HG03103 (cell line): ENCODE measurements at regions not wholly inside any gene's neighbourhood (a gene's known extent, or its start where the extent isn't known, plus 50 kb on each side); places are given as distances from the start of the nearest gene placed in this dataset.
A peak's percentile ranks its signal among the peaks of the same experiment; 100 is the strongest.
"Not testable (repeated sequence)": the region's sequence is repeated elsewhere in the genome, so short reads cannot be mapped to it uniquely, and the experiment has no call there.

ENCODE experiments used
- ATAC-seq: cut with Tn5 transposase; IDR thresholded peaks from one replicate; pipeline ENCODE4 v1.9.1; 2021; ENCODE audit warnings: low read depth; ENCODE audit not compliant: unreplicated experiment

- no peak for ATAC-seq
Measured at GRCh38 chr9:88831713-88832407, 159.4 kb upstream of the S1PR3 start.

- no peak for ATAC-seq
Measured at GRCh38 chr9:88833946-88834345, 157.3 kb upstream of the S1PR3 start.

GRCh38 chr9:88835038-88835466 lies 156.2 kb upstream of the S1PR3 start:
- ATAC-seq: peak; percentile 98

- no peak for ATAC-seq
Measured at GRCh38 chr9:88835772-88836171, 155.5 kb upstream of the S1PR3 start.

- ATAC-seq: no peak
Measured at GRCh38 chr9:88837731-88838130, 153.5 kb upstream of the S1PR3 start.

- not testable (repeated sequence) for ATAC-seq
Measured at GRCh38 chr9:88849878-88850277, 141.4 kb upstream of the S1PR3 start.

- no peak for ATAC-seq
Measured at GRCh38 chr9:88852794-88853193, 138.5 kb upstream of the S1PR3 start.

- no peak for ATAC-seq
Measured at GRCh38 chr9:88870627-88871026, 120.6 kb upstream of the S1PR3 start.

GRCh38 chr9:88871669-88872068 lies 119.6 kb upstream of the S1PR3 start:
- no peak for ATAC-seq

- no peak for ATAC-seq
Measured at GRCh38 chr9:88872192-88872946, 118.9 kb upstream of the S1PR3 start.

GRCh38 chr9:88873635-88874034 lies 117.6 kb upstream of the S1PR3 start:
- no peak for ATAC-seq

- no peak for ATAC-seq
Measured at GRCh38 chr9:88874391-88874790, 116.9 kb upstream of the S1PR3 start.

- ATAC-seq: no peak
Measured at GRCh38 chr9:88875400-88876120, 115.7 kb upstream of the S1PR3 start.

- ATAC-seq: no peak
Measured at GRCh38 chr9:88880199-88880598, 111.1 kb upstream of the S1PR3 start.

- not testable (repeated sequence) for ATAC-seq
Measured at GRCh38 chr9:88884291-88884690, 107.0 kb upstream of the S1PR3 start.

GRCh38 chr9:88886762-88887161 lies 104.5 kb upstream of the S1PR3 start:
- not testable (repeated sequence) for ATAC-seq

GRCh38 chr9:88889386-88889785 lies 101.9 kb upstream of the S1PR3 start:
- no peak for ATAC-seq

GRCh38 chr9:88890546-88890945 lies 100.7 kb upstream of the S1PR3 start:
- ATAC-seq: no peak

GRCh38 chr9:88891040-88891439 lies 100.2 kb upstream of the S1PR3 start:
- no peak for ATAC-seq

GRCh38 chr9:88892724-88893123 lies 98.5 kb upstream of the S1PR3 start:
- ATAC-seq: no peak

GRCh38 chr9:88897081-88897480 lies 94.2 kb upstream of the S1PR3 start:
- no peak for ATAC-seq
